ENCODE measurements at regions not wholly inside any gene's neighbourhood (a gene's known extent, or its start where the extent isn't known, plus 50 kb on each side); places are given as distances from the start of the nearest gene placed in this dataset.

- Histone ChIP-seq H3K4me1 (peaks cover 0 to 4% of the 10 kb centered on the region in 2 donors), H3K27me3 (no peaks in the 10 kb centered on the region), H3K36me3 (no peaks in the 10 kb centered on the region), H3K9me3 (no peaks in the 10 kb centered on the region), H3K4me3 (replicated peaks in 1 of 3) (no peak overlapping the region), H3K27ac (no peak overlapping the region)
- no peak for DNase-seq
- 76% methylated on average over 4 of the region's 4 CpGs for WGBS, 2 donors
- TF ChIP-seq CTCF (IDR thresholded peaks at IDR 0.05) (no peak), POLR2A (IDR thresholded peaks at IDR 0.05) (no peak)
- intact Hi-C loops (cut with DNase I): no loop called here
Measured at GRCh38 chr9:106771608-106772007, 91.4 kb upstream of the ZNF462 start.

- TF ChIP-seq CTCF (IDR thresholded peaks at IDR 0.05): no peak
- TF ChIP-seq POLR2A (IDR thresholded peaks at IDR 0.05): no peak
- H3K27me3 ChIP-seq: no peaks in the 10 kb centered on the region
- WGBS, 2 donors: 76 to 78% methylated on average over 5 of the region's 5 CpGs
- DNase-seq: no peak
- no peak overlapping the region for H3K27ac ChIP-seq
- H3K4me3 ChIP-seq (replicated peaks in 1 of 3): no peak overlapping the region
- intact Hi-C loops (cut with DNase I): no loop called here
- peaks cover 0 to 4% of the 10 kb centered on the region in 2 donors for H3K4me1 ChIP-seq
- H3K36me3 ChIP-seq: no peaks in the 10 kb centered on the region
- no peaks in the 10 kb centered on the region for H3K9me3 ChIP-seq
Measured at GRCh38 chr9:106772523-106773290, 90.3 kb upstream of the ZNF462 start.

- no peak overlapping the region for H3K27ac ChIP-seq
- intact Hi-C loops (cut with DNase I): no loop called here
- peaks cover 0 to 4% of the 10 kb centered on the region in 2 donors for H3K4me1 ChIP-seq
- H3K36me3 ChIP-seq: no peaks in the 10 kb centered on the region
- WGBS, 2 donors: 77 to 81% methylated on average over 7 of the region's 7 CpGs
- DNase-seq: no peak
- no peak overlapping the region for H3K4me3 ChIP-seq (replicated peaks in 1 of 3)
- no peaks in the 10 kb centered on the region for H3K27me3 ChIP-seq
- H3K9me3 ChIP-seq: no peaks in the 10 kb centered on the region
- no peak for TF ChIP-seq POLR2A (IDR thresholded peaks at IDR 0.05)
- TF ChIP-seq CTCF (IDR thresholded peaks at IDR 0.05): no peak
Measured at GRCh38 chr9:106773750-106774149, 89.2 kb upstream of the ZNF462 start.

- Histone ChIP-seq H3K27me3 (no peaks in the 10 kb centered on the region), H3K36me3 (no peaks in the 10 kb centered on the region), H3K9me3 (no peaks in the 10 kb centered on the region), H3K4me1 (peaks cover 0 to 4% of the 10 kb centered on the region in 2 donors), H3K27ac (no peak overlapping the region), H3K4me3 (replicated peaks in 1 of 3) (no peak overlapping the region)
- DNase-seq: no peak
- WGBS, 2 donors: 92 to 96% methylated on average over 3 of the region's 3 CpGs
- intact Hi-C loops (cut with DNase I): no loop called here
- TF ChIP-seq CTCF (IDR thresholded peaks at IDR 0.05) (no peak), POLR2A (IDR thresholded peaks at IDR 0.05) (no peak)
Measured at GRCh38 chr9:106775960-106776359, 87.0 kb upstream of the ZNF462 start.

- Histone ChIP-seq H3K27ac (no peak overlapping the region), H3K4me1 (no peaks in the 10 kb centered on the region), H3K4me3 (replicated peaks in 1 of 3) (no peak overlapping the region), H3K9me3 (no peaks in the 10 kb centered on the region), H3K36me3 (no peaks in the 10 kb centered on the region), H3K27me3 (no peaks in the 10 kb centered on the region)
- TF ChIP-seq CTCF (IDR thresholded peaks at IDR 0.05) (no peak), POLR2A (IDR thresholded peaks at IDR 0.05) (no peak)
- DNase-seq: no peak
- intact Hi-C loops (cut with DNase I): no loop called here
Measured at GRCh38 chr9:106779796-106780195, 83.2 kb upstream of the ZNF462 start.
